GM23248 (cell line): ENCODE measurements at regions not wholly inside any gene's neighbourhood (a gene's known extent, or its start where the extent isn't known, plus 50 kb on each side); places are given as distances from the start of the nearest gene placed in this dataset.
A peak's percentile ranks its signal among the peaks of the same experiment; 100 is the strongest.
"Not testable (repeated sequence)": the region's sequence is repeated elsewhere in the genome, so short reads cannot be mapped to it uniquely, and the experiment has no call there.

Source experiments
- DNase-seq: peaks from one replicate; pipeline ENCODE4 v3.0.0-alpha.2; 2015
- H2AFZ ChIP-seq: fragments of 200-600 bp; sonication (generic); 2 replicates; pipeline ENCODE4 v1.6.1; 2016; ENCODE audit warnings: antibody characterized with exemption
- H3F3A ChIP-seq: fragments of 200-600 bp; sonication (generic); 2 replicates; pipeline ENCODE4 v1.6.1; 2016; ENCODE audit warnings: mild to moderate bottlenecking, antibody characterized with exemption, mixed run types; ENCODE audit not compliant: insufficient read depth
- H3K27ac ChIP-seq: fragments of 200-600 bp; sonication (generic); 2 replicates; pipeline ENCODE4 v1.5.1; 2016; ENCODE audit warnings: mild to moderate bottlenecking
- H3K27me3 ChIP-seq: fragments of 200-600 bp; sonication (generic); replicated peaks from 2 replicates; pipeline ENCODE4 v1.6.1; 2016; ENCODE audit warnings: mild to moderate bottlenecking; ENCODE audit not compliant: insufficient read depth
- H3K36me3 ChIP-seq: fragments of 200-600 bp; sonication (generic); 2 replicates; pipeline ENCODE4 v1.6.1; 2016; ENCODE audit warnings: low read depth, mild to moderate bottlenecking
- H3K4me1 ChIP-seq: fragments of 200-600 bp; sonication (generic); 2 replicates; pipeline ENCODE4 v1.6.1; 2016; ENCODE audit warnings: mild to moderate bottlenecking; ENCODE audit not compliant: insufficient read depth
- H3K4me2 ChIP-seq: fragments of 200-600 bp; sonication (generic); one replicate; pipeline ENCODE4 v1.6.1; 2016; ENCODE audit warnings: mild to moderate bottlenecking; ENCODE audit not compliant: unreplicated experiment
- H3K4me3 ChIP-seq: fragments of 200-600 bp; sonication (generic); 2 replicates; pipeline ENCODE4 v1.5.1; 2016; ENCODE audit warnings: mild to moderate bottlenecking
- H3K79me2 ChIP-seq: fragments of 200-600 bp; sonication (generic); 2 replicates; pipeline ENCODE4 v1.6.1; 2016; ENCODE audit warnings: mild to moderate bottlenecking; ENCODE audit not compliant: insufficient read depth
- H3K9ac ChIP-seq: fragments of 200-600 bp; sonication (generic); 2 replicates; pipeline ENCODE4 v1.6.1; 2016; ENCODE audit warnings: mild to moderate bottlenecking
- H3K9me2 ChIP-seq: fragments of 200-600 bp; sonication (generic); 2 replicates; pipeline ENCODE4 v1.6.1; 2016; ENCODE audit warnings: mixed run types, mild to moderate bottlenecking, moderate library complexity; ENCODE audit not compliant: insufficient read depth
- H3K9me3 ChIP-seq: fragments of 200-600 bp; sonication (generic); one replicate; pipeline ENCODE4 v1.6.1; 2017; ENCODE audit warnings: low read depth
- H4K20me1 ChIP-seq: fragments of 200-600 bp; sonication (generic); 2 replicates; pipeline ENCODE4 v1.6.0; 2016; ENCODE audit not compliant: insufficient read depth
- EZH2 ChIP-seq: fragments of 200-600 bp; sonication (generic); IDR thresholded peaks from 2 replicates; pipeline ENCODE4 v1.6.1; 2018; ENCODE audit warnings: antibody characterized with exemption, mild to moderate bottlenecking; ENCODE audit not compliant: insufficient read depth, poor library complexity, severe bottlenecking
- EZH2phosphoT487 ChIP-seq: fragments of 200-600 bp; sonication (generic); IDR thresholded peaks from 2 replicates; pipeline ENCODE4 v1.6.1; 2018; ENCODE audit warnings: antibody characterized with exemption, moderate library complexity, mild to moderate bottlenecking, low read depth; ENCODE audit not compliant: insufficient read depth
- WGBS, 2 experiments: methylation state at CpG; one replicate each; pipeline ENCODE4 v1.1.6; 2015 to 2017; ENCODE audit warnings: low lambda C conversion rate in 2 of 2, low coverage in 1 of 2; ENCODE audit errors: missing lambda C conversion rate in 2 of 2; 5-methylcytosine and 5-hydroxymethylcytosine counted together
- in situ Hi-C: fragments of 300-500 bp; cut with MboI; formaldehyde crosslinking; loops from 2 replicates; pipeline ENCODE4 v1.15.0; 2020

DNA sequence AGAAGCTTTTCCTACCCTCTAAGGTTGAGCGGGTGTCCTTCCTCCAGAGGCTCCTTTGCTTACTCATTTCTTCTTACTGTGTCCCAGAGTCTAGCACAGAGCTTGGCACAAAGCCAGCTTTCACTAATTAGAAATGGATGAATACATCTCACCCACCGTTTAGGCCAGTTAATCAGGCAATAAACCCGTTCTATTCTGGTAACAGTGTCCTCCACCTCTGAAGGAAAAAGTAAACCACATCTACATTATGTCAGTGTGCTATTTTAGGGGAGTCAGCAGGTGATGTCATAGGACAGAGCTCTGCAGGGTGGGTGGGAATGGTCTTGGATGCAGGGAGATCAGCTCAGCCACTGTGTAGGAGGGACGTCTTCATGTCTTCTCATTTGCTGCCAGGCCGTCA is 109.2 kb downstream of the OSTF1 start:
- no peaks in the 10 kb centered on the region for H3K9me3 ChIP-seq
- no peak overlapping the region for H3K4me3 ChIP-seq
- H3K36me3 ChIP-seq = no peaks in the 10 kb centered on the region
- no peaks in the 10 kb centered on the region for H3K27me3 ChIP-seq
- peak; percentile 54 for DNase-seq
- H3K27ac ChIP-seq = no peak overlapping the region
- H3K9ac ChIP-seq = no peak overlapping the region
- H3K9me2 ChIP-seq = no peaks in the 10 kb centered on the region; the same call in 1 of the 2 replicates
- peaks cover 6% of the 10 kb centered on the region; the same call in 1 of the 2 replicates for H3F3A ChIP-seq
- H3K4me1 ChIP-seq = peaks cover 9% of the 10 kb centered on the region
- no peak overlapping the region for H2AFZ ChIP-seq
- WGBS, 2 experiments = 9 to 12% methylated on average over 5 of the region's 5 CpGs
- in situ Hi-C loops = no loop called here
- TF ChIP-seq EZH2phosphoT487 (no peak), EZH2 (no peak)
- H3K4me2 ChIP-seq = no peak overlapping the region
- H3K79me2 ChIP-seq = no peaks in the 10 kb centered on the region
- H4K20me1 ChIP-seq = no peaks in the 10 kb centered on the region

DNA sequence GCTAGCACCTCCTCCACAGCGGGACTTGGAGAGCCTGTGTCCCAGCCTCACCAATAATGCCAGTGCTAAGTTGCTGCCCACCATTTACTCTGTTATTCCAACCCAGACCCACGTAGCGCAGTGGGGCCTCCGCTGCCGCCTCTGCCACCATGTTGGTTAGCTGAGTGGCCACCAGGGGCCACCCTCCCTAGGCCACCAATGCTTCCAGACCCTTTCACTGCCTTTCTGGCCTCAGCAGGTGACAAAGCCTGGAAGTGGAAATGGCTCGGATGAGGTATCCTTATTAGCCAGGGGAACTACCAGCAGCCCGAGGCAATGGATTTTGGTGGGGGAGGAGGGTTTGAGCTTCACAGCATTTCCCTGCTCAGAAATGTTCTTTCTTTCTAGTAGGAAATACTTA is 110.1 kb downstream of the OSTF1 start:
- no peaks in the 10 kb centered on the region for H3K9me3 ChIP-seq
- H4K20me1 ChIP-seq = no peaks in the 10 kb centered on the region
- no peak overlapping the region for H3K4me3 ChIP-seq
- peaks cover 6% of the 10 kb centered on the region; the same call in 1 of the 2 replicates for H3F3A ChIP-seq
- H2AFZ ChIP-seq = no peak overlapping the region
- DNase-seq = no peak
- H3K36me3 ChIP-seq = no peaks in the 10 kb centered on the region
- TF ChIP-seq EZH2 (no peak), EZH2phosphoT487 (no peak)
- no peaks in the 10 kb centered on the region for H3K27me3 ChIP-seq
- H3K79me2 ChIP-seq = no peaks in the 10 kb centered on the region
- H3K4me1 ChIP-seq = peaks cover 9% of the 10 kb centered on the region
- no peak overlapping the region for H3K9ac ChIP-seq
- H3K4me2 ChIP-seq = no peak overlapping the region
- in situ Hi-C loops = no loop called here
- H3K9me2 ChIP-seq = no peaks in the 10 kb centered on the region
- 92% methylated on average over 7 of the region's 7 CpGs for WGBS, 2 experiments
- no peak overlapping the region for H3K27ac ChIP-seq

DNA sequence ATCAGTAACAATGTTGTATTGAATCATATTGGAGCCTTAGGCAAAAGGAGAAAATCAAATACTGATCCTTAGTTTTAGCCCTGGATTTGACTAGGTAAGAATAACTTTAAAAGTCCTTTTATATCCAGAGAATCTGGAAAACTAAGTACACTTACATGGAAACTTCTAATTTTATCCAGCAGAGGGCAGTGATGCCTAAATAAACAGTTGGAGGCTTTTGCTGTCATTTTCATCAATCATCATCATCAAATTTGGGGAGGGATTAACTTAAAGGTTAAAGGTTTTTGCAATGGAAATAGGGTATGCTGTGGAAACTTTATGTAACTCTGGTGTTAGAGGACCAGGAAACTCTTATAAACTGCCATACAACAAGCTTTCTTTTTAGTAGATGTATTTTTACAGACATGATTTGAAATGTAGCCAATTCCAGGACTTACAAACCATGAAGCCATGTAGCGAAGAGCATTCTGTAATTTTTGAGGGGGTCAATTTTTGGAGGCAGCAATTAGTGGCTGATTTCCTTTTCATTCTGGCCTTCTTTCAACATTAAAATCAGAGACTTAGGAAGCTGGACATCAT is 112.7 kb downstream of the OSTF1 start:
- peak; percentile 49 for DNase-seq
- Histone ChIP-seq H4K20me1 (no peaks in the 10 kb centered on the region), H3K27ac (no peak overlapping the region), H3K9me3 (no peaks in the 10 kb centered on the region), H3K9ac (no peak overlapping the region), H3K4me1 (peaks cover 9% of the 10 kb centered on the region), H2AFZ (no peak overlapping the region), H3K79me2 (no peaks in the 10 kb centered on the region), H3F3A (peaks cover 6% of the 10 kb centered on the region; the same call in 1 of the 2 replicates), H3K36me3 (no peaks in the 10 kb centered on the region), H3K27me3 (no peaks in the 10 kb centered on the region), H3K4me2 (no peak overlapping the region), H3K9me2 (no peaks in the 10 kb centered on the region), H3K4me3 (no peak overlapping the region)
- in situ Hi-C loops = no loop called here
- TF ChIP-seq EZH2phosphoT487 (no peak), EZH2 (no peak)
- WGBS, 2 experiments = 56 to 58% methylated on average over 1 of the region's 1 CpG

DNA sequence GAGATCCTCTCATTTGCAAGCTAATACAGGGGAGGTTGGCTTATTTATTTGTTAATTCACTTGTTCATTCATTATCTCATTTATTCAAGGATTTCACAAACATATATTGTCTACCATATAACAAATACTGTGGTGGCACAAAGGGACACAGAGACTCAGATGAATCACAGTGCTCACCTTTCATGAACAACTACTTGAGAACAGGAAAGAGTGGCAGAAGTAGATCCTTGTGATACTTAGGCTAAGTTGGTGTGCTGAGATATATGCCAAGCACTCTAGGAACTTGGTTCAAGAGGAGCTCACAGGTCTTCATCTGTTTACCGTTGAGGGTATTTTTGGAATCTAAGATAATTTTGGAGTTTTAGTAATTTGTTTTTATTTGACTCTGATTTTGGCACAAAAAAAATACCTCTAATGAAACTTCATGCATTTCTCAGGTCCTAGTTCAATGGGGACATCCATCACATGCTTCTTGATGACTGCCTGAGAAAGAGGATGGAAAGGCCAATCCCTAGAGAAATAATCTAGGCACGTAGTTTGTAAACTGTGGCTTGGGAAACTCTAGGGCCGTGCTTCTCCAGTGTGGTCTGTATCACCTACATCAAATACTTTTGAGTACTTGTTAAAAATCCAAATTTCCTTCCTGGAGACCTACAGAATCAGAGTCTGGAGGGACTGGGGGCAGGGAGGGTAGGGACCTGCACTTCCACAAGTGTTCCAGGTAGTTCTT is 113.3 kb downstream of the OSTF1 start:
- H3K4me2 ChIP-seq = no peak overlapping the region
- H3K9me3 ChIP-seq = no peaks in the 10 kb centered on the region
- no peaks in the 10 kb centered on the region for H3K79me2 ChIP-seq
- H3K9ac ChIP-seq = no peak overlapping the region
- H2AFZ ChIP-seq = no peak overlapping the region
- peaks cover 9% of the 10 kb centered on the region for H3K4me1 ChIP-seq
- H3K27ac ChIP-seq = no peak overlapping the region
- 74 to 78% methylated on average over 3 of the region's 3 CpGs for WGBS, 2 experiments
- no peak overlapping the region for H3K4me3 ChIP-seq
- in situ Hi-C loops = no loop called here
- H3K9me2 ChIP-seq = no peaks in the 10 kb centered on the region
- H3K27me3 ChIP-seq = no peaks in the 10 kb centered on the region
- no peak for DNase-seq
- no peaks in the 10 kb centered on the region for H3K36me3 ChIP-seq
- peaks cover 6% of the 10 kb centered on the region; the same call in 1 of the 2 replicates for H3F3A ChIP-seq
- H4K20me1 ChIP-seq = no peaks in the 10 kb centered on the region
- TF ChIP-seq EZH2 = no peak
- TF ChIP-seq EZH2phosphoT487 = no peak

DNA sequence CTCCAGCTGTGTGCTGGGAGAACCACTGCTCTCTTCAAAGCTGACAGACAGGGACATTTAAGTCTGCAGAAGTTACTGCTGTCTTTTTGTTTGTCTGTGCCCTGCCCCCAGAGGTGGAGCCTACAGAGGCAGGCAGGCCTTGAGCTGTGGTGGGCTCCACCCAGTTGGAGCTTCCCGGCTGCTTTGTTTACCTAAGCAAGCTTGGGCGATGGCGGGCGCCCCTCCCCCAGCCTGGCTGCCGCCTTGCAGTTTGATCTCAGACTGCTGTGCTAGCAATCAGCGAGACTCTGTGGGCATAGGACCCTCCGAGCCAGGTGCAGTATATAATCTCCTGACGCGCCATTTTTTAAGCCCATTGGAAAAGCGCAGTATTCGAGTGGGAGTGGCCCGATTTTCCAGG is 119.7 kb downstream of the OSTF1 start:
- WGBS, 2 experiments = 85% methylated on average over 7 to 12 of the region's 12 CpGs
- in situ Hi-C loops, H3K4me3 ChIP-seq, H3K27ac ChIP-seq, H3K4me2 ChIP-seq, H2AFZ ChIP-seq, DNase-seq, H3K9me2 ChIP-seq, H3K36me3 ChIP-seq, H3K4me1 ChIP-seq, H3K27me3 ChIP-seq, H3F3A ChIP-seq, H3K9ac ChIP-seq, H3K79me2 ChIP-seq, H4K20me1 ChIP-seq, H3K9me3 ChIP-seq: not testable (repeated sequence)
